ENCODE measurements at regions not wholly inside any gene's neighbourhood (a gene's known extent, or its start where the extent isn't known, plus 50 kb on each side); places are given as distances from the start of the nearest gene placed in this dataset.
"Not testable (repeated sequence)": the region's sequence is repeated elsewhere in the genome, so short reads cannot be mapped to it uniquely, and the experiment has no call there.

- DNase-seq (ENCODE audit: low read depth) = not testable (repeated sequence)
Measured at GRCh38 chr11:87764075-87764474, 411.2 kb downstream of the RAB38 start.

DNA sequence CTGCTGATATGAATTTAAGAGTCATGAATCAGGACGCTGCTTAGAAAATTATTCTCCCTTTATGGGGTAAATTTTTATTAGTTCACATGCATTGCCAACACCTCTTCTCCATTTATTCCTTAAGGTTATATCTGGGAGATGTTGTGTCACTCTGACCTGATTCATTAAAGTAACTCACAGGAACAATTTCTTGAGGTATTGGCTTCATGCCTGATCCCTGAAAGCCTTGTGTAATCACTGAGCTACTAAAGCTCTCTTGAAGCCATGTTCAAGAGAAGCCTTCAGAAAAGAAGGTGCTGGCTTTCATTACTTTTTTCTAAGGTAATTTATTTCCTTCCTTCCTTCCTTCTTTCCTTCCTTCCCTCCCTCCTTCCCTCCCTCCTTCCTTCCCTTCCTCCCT, 420.6 kb downstream of the RAB38 start:
- no peak for DNase-seq (ENCODE audit: low read depth)

DNA sequence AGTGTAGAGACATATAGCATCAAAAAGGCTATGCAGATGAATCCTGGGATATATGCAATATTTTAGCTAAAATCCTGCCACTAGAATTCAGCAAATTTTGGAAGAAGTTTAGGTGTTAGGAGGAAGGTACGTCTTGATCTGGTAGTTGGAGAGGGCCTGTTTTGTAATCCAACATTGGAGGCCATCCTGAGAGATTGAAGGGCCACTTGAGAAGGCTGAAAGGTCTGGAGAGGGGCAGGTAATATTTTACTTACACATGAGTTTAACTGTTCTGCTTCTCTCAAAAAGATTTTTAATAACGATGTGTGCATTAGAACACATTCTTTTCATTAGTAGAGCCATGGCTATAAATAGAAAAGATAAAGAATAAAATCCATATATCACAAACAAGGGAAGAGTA, 422.1 kb downstream of the RAB38 start:
- no peak for DNase-seq (ENCODE audit: low read depth)

GRCh38 chr11:87743007-87743406, 432.2 kb downstream of the RAB38 start:
- DNase-seq (ENCODE audit: low read depth) = no peak

- DNase-seq (ENCODE audit: low read depth) = no peak
Measured at GRCh38 chr11:87740968-87741367, 434.3 kb downstream of the RAB38 start.

DNA sequence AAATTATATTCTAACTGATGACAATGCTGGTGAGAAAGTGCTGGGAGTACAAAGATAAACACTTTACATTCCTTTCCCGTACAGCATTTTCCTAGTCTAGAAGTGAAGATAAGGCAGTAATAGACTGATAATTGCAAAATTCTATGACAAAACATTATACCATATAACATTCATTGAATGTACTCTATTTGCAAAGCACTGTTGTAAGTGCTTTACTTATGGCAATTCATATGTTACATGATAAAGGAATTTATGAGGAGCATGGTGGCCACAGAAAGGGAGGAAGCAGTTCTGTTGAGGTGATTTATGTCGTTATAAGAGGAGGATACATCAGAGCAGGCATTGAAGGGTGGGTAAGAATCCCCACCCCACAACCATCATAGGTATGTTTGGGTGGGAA, 434.8 kb downstream of the RAB38 start:
- no peak for DNase-seq (ENCODE audit: low read depth)

DNA sequence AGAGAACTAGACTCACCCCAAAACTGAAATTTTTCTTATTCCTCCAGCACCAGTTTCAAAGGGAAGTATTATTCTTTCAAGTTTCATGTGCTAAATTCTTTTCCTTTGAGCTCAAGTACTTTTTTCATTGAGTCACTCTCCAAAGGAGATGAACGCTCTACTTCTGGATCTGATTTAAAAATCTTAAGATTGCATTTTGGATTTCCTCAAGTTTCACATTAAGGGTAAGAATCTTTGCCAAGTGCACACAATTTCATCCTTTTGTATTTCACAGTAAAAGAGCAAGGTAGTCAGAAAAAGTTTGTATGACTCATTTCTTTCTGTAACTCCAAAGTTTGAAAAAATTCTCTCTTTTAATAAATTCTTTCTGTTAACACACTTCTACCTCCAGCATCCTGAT, 435.5 kb downstream of the RAB38 start:
- no peak for DNase-seq (ENCODE audit: low read depth)

- no peak for DNase-seq (ENCODE audit: low read depth)
Measured at GRCh38 chr11:87739261-87739660, 436.0 kb downstream of the RAB38 start.

- no peak for DNase-seq (ENCODE audit: low read depth)
Measured at GRCh38 chr11:87736928-87737327, 438.3 kb downstream of the RAB38 start.

- peak; percentile 17 for DNase-seq (ENCODE audit: low read depth)
Measured at GRCh38 chr11:87726506-87726905, 448.7 kb downstream of the RAB38 start.

GRCh38 chr11:87724358-87724757, 450.9 kb downstream of the RAB38 start:
- DNase-seq (ENCODE audit: low read depth) = no peak

DNA sequence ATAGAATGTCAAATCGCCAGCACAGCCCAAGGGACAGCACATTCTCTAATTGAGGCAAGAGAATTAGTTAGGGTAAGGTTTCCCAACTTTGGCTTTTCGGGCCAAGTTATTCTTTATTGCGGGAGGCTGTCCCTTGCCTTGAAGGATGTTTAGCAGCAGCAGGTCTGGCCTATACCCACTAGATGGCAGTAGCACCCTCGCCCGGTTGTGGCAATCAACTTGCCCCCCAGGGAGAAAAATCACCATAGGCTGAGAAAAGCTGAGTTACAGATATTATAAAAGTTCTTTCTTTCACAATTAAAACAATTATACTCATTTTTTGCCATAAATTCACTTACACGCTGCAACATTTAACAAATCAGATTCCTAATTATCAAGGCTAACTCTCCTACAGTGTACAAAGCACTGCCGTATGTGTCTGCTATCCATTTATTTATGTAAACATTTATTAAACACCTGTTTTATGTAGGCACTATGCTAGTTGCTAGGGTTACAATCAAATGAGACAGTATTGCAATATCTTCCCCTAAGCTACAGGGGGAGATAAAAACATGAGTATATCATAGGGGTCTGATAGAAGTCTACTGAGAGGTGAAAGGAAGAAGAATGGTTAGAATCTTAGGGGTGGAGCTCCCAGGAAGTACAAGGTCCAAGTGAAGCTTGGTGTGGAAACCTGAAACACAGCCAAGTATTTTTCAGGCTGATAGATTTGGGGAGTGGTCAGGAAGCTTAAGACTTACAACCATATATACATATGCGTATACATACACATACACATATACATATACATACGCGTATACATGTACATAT, 452.3 kb downstream of the RAB38 start:
- peak; percentile 41 for DNase-seq (ENCODE audit: low read depth)

DNA sequence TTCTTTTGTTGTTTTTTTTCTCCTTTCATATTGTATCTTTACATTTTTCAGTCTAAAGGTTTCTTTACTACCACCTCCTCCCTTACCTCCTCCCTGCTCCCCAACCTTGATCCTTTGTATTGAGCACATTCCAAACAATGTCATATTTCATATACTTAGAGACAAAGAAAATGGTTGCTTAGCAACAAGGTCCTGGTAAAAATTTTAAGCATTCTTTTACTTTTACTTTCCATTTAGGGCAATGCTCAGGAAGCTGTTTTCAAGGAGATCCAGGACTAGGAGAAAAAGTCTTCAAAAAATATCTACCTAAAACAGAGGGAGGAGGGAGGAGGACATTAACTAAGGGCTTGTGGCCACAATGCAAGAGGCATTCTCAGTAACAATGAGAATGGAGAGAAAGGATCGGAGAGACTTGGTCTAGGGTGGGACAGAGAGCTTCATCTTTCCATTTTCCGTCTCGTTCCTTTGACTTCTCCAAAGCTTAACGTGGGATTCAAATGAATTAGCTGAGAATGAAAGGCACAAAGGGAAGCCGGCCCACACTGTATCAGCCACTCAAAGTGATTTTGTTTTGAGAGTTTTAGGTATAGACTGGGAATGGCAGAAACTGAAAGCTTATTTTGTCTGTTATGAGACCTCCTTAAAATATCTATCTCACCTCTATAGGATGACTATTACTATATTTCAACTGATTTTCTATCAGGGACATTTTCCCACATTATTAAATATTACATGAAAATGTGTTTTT, 455.7 kb downstream of the RAB38 start:
- DNase-seq (ENCODE audit: low read depth) = peak; percentile 16

DNA sequence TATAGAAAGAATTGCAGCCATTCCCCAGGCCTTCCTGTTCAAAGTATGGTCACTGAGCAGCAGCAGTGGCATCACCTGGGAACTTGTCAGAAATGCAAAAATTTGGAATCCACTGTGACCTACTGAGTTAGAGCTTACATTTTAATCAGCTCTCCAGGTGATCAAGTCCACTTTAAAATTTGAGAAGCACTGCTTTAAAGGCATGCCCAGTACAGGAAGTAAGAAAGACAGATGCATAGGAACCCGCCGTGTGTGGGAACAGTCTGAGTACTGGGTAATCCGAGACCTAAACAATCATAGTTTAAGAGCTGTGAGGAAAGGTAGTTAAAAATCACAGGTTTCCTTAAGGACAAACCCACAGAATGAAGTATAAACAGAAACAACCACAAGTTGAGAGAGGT, 462.4 kb downstream of the RAB38 start:
- no peak for DNase-seq (ENCODE audit: low read depth)

GRCh38 chr11:87712391-87712790, 462.9 kb downstream of the RAB38 start:
- DNase-seq (ENCODE audit: low read depth) = no peak

DNA sequence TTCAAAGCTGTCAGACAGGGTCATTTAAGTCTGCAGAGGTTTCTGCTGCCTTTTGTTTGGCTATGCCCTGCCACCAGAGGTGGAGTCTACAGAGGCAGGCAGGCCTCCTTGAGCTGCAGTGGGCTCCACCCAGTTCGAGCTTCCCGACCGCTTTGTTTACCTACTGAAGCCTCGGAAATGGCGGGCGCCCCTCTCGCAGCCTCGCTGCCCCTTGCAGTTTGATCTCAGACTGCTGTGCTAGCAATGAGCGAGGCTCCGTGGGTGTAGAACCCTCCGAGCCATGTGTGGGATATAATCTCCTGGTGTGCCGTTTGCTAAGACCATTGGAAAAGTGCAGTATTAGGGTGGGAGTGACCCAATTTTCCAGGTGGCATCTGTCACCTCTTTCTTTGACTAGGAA, 471.7 kb downstream of the RAB38 start:
- DNase-seq (ENCODE audit: low read depth) = not testable (repeated sequence)

DNA sequence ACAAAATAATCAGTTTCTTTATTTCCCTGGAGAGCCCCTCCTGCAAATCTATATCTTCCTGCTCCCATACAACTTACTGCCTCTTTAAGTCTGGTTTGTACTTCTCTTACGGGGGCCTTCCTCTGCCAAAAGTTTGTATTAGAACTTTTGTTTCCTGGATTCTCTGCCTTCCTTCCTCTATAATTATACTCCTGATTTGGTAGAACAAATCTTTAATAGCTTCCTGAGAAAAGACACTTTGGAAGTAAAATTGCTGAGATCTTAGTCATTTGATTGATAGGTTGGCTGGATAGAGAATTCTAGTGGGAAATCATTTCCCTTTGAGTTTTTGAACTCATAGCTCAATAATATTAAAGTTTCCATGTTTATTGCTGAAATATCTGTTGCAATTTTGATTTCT, 499.2 kb downstream of the RAB38 start:
- no peak for DNase-seq (ENCODE audit: low read depth)

DNA sequence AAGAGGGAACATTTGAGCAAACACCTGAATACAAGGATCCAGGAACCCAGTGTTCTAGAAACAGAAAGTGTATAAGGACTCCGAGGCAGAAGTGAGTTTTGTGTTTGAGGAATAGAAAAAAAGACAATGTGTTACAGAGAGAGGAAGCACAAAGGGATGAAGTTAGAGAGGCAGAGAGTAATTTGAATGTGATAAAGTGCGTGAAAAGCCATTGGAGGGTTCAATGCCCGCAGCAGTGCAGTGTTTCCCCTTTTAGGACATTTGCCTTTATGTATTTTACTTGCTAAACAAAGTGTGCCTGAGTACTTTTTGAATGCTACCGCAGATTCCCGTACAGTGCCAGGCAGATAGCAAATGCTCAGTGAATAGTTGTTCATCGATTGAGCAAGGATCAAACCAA, 508.5 kb downstream of the RAB38 start:
- DNase-seq (ENCODE audit: low read depth) = no peak

GRCh38 chr11:87662287-87662686, 513.0 kb downstream of the RAB38 start:
- no peak for DNase-seq (ENCODE audit: low read depth)

DNA sequence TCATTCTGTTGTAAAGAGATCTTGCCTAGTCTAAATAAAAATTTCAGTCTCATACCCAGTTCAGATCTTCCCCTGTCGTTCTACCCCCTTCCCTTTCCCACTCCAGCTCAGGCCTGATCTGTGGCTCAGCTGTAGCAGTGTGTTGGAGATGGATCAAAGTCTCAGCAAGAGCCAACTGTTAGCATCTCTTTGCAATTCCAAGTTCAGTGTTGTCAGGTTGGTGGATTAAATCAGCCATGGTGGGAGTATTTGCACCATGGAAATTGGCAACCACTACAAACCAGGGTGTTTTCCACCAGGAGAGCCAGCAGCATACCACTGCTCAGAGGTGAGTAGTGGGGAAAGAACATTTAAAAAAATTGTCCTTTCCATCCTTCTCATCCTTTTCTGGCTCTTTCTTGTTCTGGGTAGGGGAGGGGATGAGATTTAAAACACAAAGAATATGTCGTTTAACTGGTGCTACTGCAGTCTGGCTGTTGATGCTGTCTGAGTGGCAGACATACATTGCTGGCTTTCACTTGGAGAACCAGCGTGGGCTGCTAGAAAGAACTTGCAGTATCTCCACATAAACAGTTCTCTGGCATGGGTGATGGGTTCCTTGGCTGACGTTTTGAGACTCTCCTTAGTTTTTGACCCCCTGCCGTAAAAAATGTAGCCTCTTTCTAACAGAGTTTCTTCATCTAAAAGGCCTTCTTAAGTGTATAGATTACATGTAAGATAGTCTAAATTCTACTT, 514.1 kb downstream of the RAB38 start:
- DNase-seq (ENCODE audit: low read depth) = no peak

DNA sequence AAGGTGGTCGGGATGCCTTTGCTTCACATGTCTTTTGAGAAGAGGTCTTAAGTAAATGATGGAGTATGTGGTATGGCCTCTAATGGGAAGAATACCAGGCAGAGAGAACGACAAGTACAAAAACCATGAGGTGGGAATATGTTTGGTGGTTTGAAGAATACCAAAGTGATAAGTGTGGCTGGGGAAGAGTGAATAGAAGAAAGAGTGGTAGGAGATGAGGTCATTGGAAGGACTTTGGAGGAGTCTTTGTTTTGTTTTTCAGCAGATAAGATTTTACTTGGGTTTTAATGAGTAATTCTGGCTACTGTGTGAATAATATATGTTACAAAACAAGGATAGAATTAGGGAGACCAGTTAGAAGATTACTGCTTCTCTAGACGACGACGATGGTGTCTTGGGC, 515.4 kb downstream of the RAB38 start:
- peak; percentile 0 for DNase-seq (ENCODE audit: low read depth)

DNA sequence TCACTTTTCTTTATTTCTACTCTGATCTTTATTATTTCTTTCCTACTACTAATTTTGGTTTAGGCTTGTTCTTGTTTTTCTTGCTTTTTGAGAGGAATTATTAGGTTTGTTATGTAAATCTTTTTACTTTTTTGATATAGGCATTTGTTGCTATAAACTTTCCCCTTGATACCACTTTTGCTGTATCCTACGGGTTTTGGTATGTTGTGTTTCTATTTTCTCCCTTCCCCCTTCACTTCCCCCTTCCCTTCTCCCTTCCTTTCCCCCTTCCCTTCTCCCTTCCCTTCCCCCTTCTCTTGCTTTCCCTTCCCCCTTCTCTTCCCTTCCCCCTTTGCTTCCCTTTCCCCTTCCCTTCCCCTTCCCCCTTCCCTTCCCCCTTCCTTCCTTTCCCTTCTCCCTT, 529.6 kb downstream of the RAB38 start:
- no peak for DNase-seq (ENCODE audit: low read depth)
